Stomach (tissue), 8 donors: ENCODE measurements at regions not wholly inside any gene's neighbourhood (a gene's known extent, or its start where the extent isn't known, plus 50 kb on each side); places are given as distances from the start of the nearest gene placed in this dataset.

ENCODE experiments used
- DNase-seq, 2 donors: peaks; one replicate each; pipeline versions ENCODE4 v3.0.0 to v3.0.0-alpha.2; 2013 to 2019
- H3K27ac ChIP-seq, 5 donors: fragments of 200-600 bp in 4 of 5; sonication (generic) in 4 of 5; one replicate each; pipeline ENCODE4 v1.5.1; 2013 to 2019; ENCODE audit warnings: mild to moderate bottlenecking in 1 of 5, moderate library complexity in 1 of 5
- H3K27me3 ChIP-seq, 3 donors: fragments of 200-600 bp; sonication (generic); one replicate each; pipeline ENCODE4 v1.5.1; 2017 to 2019; ENCODE audit warnings: mixed run types in 1 of 3
- H3K36me3 ChIP-seq, 4 donors: fragments of 200-600 bp; sonication (generic); 1 replicate in 3 of 4; 2 replicates in 1 of 4; pipeline ENCODE4 v1.5.1; 2016 to 2019
- H3K4me1 ChIP-seq, 4 donors: fragments of 200-600 bp; sonication (generic); one replicate each; pipeline ENCODE4 v1.5.1; 2016 to 2019
- H3K4me3 ChIP-seq, 4 donors: fragments of 200-600 bp; sonication (generic) in 3 of 4; one replicate each; pipeline ENCODE4 v1.5.1; 2016 to 2019; ENCODE audit warnings: mild to moderate bottlenecking in 1 of 4
- H3K9me3 ChIP-seq, 4 donors: fragments of 200-600 bp; sonication (generic); one replicate each; pipeline ENCODE4 v1.5.1; 2016 to 2019
- EP300 ChIP-seq: sonication (generic); formaldehyde crosslinking; IDR thresholded peaks from one replicate; pipeline ENCODE4 v1.6.1; 2017; ENCODE audit warnings: antibody characterized with exemption
- POLR2A ChIP-seq, 4 donors: fragments of 450-650 bp; IDR thresholded peaks; one replicate each; pipeline ENCODE4 v1.6.1; 2016; ENCODE audit warnings: antibody characterized with exemption in 4 of 4, control low read depth in 2 of 4, mild to moderate bottlenecking in 1 of 4, moderate library complexity in 1 of 4
- POLR2AphosphoS5 ChIP-seq, 3 donors: sonication (generic); formaldehyde crosslinking; IDR thresholded peaks; one replicate each; pipeline ENCODE4 v1.6.1; 2016; ENCODE audit warnings: antibody characterized with exemption in 3 of 3
- WGBS, 5 donors: extraction: QIAGEN DNeasy Blood & Tissue Kit in 3 of 5; methylation state at CpG; one replicate each; pipeline versions ENCODE4 v1.1.5 to v1.1.7; 2013 to 2018; 5-methylcytosine and 5-hydroxymethylcytosine counted together
- intact Hi-C: fragments of 100-400 bp; cut with DNase I; formaldehyde crosslinking; loops from one replicate; pipeline ENCODE4 v1.15.1; 2023; ENCODE audit warnings: low total_unique reads
- TF ChIP-seq, protein P1 (sequence below), 7 experiments: fragments of 450-650 bp in 4 of 7; fragments of 200-600 bp in 3 of 7; sonication (generic) in 3 of 7; IDR thresholded peaks; one replicate each; pipeline ENCODE4 v1.5.1; 2016 to 2019; ENCODE audit warnings: antibody characterized with exemption in 7 of 7, control low read depth in 2 of 7, mild to moderate bottlenecking in 1 of 7
- donor health status: healthy with polysubstance abuse.
- donor health status: Bipolar disorder and iron deficiency.
- donor health status: healthy.

DNA sequence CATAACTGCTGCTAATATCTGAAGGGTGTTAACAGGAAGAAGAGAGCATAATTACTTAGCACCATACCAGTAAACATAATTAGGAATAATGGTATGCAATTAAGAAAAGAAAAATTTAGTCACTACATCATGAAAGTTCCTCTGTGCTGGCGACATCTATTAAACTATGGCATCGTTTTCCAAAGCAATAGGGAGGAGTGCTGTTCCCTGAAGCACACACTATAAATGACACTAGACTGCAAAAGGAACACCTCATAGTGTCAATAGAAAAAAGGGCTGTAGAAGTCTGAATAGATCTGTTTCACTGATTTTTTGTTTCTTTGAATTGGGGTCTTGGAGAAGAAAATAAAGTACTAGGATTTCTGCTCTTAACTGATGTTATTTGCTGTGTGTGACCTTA, 773.6 kb upstream of the B3GALT2 start:
- no peak overlapping the region for H3K27ac ChIP-seq
- no peaks in the 10 kb centered on the region for H3K4me1 ChIP-seq
- intact Hi-C loops: no loop called here
- H3K36me3 ChIP-seq: no peaks in the 10 kb centered on the region
- H3K9me3 ChIP-seq: no peaks in the 10 kb centered on the region
- no peak for DNase-seq
- H3K27me3 ChIP-seq: no peaks in the 10 kb centered on the region
- H3K4me3 ChIP-seq: no peak overlapping the region
- no peak for TF ChIP-seq POLR2AphosphoS5 (IDR thresholded peaks at IDR 0.05)
- TF ChIP-seq POLR2A (IDR thresholded peaks at IDR 0.05): no peak
- TF ChIP-seq, protein P1, sequence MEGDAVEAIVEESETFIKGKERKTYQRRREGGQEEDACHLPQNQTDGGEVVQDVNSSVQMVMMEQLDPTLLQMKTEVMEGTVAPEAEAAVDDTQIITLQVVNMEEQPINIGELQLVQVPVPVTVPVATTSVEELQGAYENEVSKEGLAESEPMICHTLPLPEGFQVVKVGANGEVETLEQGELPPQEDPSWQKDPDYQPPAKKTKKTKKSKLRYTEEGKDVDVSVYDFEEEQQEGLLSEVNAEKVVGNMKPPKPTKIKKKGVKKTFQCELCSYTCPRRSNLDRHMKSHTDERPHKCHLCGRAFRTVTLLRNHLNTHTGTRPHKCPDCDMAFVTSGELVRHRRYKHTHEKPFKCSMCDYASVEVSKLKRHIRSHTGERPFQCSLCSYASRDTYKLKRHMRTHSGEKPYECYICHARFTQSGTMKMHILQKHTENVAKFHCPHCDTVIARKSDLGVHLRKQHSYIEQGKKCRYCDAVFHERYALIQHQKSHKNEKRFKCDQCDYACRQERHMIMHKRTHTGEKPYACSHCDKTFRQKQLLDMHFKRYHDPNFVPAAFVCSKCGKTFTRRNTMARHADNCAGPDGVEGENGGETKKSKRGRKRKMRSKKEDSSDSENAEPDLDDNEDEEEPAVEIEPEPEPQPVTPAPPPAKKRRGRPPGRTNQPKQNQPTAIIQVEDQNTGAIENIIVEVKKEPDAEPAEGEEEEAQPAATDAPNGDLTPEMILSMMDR (IDR thresholded peaks at IDR 0.05): no peak
- no peak for TF ChIP-seq EP300
- WGBS, 5 donors: 74 to 92% (median 84%) methylated on average over 2 of the region's 2 CpGs

DNA sequence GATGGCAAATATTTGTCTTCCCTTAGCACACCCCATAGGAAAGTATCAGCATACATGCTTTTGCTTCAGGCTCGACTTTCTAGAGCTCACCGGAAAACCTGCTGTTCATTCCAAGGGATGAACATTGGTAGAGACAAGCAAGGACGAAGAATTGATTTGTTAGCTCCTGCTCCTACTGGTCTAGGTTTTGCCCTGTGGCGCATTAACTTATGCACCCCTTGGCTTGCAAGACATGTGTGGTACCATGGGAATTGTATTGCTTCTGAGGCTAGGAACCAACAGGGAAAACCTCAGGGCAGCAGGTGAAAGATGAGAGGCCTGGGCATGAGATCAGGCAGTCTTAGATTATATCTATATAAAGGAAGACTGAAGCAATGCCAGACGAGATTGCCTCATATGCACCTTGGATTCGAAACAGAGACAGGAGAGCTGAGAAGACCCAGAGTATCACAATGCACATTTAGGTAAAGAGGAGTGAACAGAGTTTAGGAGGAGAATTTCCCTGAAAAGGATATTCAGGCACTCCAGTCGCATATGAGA, 771.2 kb upstream of the B3GALT2 start:
- no peak overlapping the region for H3K4me3 ChIP-seq
- 67 to 88% (median 74%) methylated on average over 6 to 7 of the region's 7 CpGs for WGBS, 5 donors

DNA sequence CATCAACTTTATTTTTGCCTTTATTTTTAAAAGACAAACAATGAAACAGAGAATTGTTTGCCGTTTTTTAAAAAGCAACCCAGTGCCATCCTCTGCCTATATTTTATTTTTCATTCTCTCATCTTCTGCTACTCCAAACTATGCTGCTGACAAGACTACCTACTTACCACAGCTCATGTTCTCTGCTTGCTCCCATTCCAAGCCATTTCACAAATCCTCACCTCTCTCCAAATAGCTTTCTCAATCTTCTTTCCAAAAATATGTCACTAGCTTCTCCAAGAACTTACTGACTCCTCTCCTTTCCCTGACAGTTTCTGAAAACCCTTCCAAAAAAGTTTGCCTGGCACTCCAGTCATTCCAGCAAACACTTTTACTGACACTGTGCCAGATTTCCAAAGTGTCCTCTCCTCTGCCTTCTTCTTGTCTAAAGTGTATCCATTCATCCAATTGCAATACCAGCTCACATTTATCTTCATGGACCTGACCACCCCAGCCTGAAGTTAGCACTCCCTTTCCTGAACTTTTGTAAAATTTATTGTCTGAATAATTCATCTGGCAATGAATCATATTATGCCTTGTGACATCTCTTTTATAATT, 766.5 kb upstream of the B3GALT2 start:
- TF ChIP-seq POLR2A (IDR thresholded peaks at IDR 0.05) (no peak), EP300 (no peak), POLR2AphosphoS5 (IDR thresholded peaks at IDR 0.05) (no peak)
- TF ChIP-seq, protein P1 (IDR thresholded peaks at IDR 0.05): no peak
- DNase-seq: no peak
- Histone ChIP-seq H3K27me3 (no peaks in the 10 kb centered on the region), H3K27ac (no peak overlapping the region), H3K4me1 (no peaks in the 10 kb centered on the region), H3K9me3 (no peaks in the 10 kb centered on the region), H3K4me3 (no peak overlapping the region), H3K36me3 (no peaks in the 10 kb centered on the region)
- intact Hi-C loops: no loop called here
- WGBS, 5 donors: 76 to 94% (median 83%) methylated on average over 1 of the region's 1 CpG

More for the DNA sequence above, 771.2 kb upstream of the B3GALT2 start:
- no peaks in the 10 kb centered on the region for H3K9me3 ChIP-seq
- intact Hi-C loops: no loop called here
- no peaks in the 10 kb centered on the region for H3K27me3 ChIP-seq
- TF ChIP-seq EP300: no peak
- TF ChIP-seq POLR2AphosphoS5 (IDR thresholded peaks at IDR 0.05): no peak
- TF ChIP-seq POLR2A (IDR thresholded peaks at IDR 0.05): no peak
- TF ChIP-seq, protein P1 (IDR thresholded peaks at IDR 0.05): no peak
- no peaks in the 10 kb centered on the region for H3K4me1 ChIP-seq
- no peaks in the 10 kb centered on the region for H3K36me3 ChIP-seq
- no peak overlapping the region for H3K27ac ChIP-seq
- no peak for DNase-seq

DNA sequence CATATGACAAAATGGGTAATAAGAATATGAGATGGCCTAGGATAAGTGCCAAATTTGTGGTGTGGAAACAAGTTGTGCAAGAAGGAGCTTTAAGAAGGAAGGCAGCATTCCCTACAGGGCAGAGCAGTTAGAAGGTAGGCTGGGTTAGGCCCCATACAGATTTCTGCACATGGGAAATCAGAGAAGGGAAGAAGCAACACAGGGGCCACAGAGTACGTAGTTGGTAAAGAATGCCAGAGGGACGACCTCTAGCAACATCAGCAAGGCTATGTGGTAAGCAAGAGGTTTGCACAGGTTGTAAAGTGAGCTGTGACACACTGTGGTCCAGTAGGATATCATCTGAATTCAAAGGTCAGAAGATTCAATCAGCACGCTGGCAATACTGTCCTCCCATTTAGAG, 765.6 kb upstream of the B3GALT2 start:
- no peaks in the 10 kb centered on the region for H3K27me3 ChIP-seq
- no peaks in the 10 kb centered on the region for H3K9me3 ChIP-seq
- intact Hi-C loops: no loop called here
- H3K36me3 ChIP-seq: no peaks in the 10 kb centered on the region
- H3K27ac ChIP-seq: no peak overlapping the region
- 75 to 88% (median 87%) methylated on average over 3 of the region's 3 CpGs for WGBS, 5 donors
- no peaks in the 10 kb centered on the region for H3K4me1 ChIP-seq
- DNase-seq: no peak
- no peak overlapping the region for H3K4me3 ChIP-seq
- no peak for TF ChIP-seq POLR2A (IDR thresholded peaks at IDR 0.05)
- TF ChIP-seq POLR2AphosphoS5 (IDR thresholded peaks at IDR 0.05): no peak
- no peak for TF ChIP-seq EP300

DNA sequence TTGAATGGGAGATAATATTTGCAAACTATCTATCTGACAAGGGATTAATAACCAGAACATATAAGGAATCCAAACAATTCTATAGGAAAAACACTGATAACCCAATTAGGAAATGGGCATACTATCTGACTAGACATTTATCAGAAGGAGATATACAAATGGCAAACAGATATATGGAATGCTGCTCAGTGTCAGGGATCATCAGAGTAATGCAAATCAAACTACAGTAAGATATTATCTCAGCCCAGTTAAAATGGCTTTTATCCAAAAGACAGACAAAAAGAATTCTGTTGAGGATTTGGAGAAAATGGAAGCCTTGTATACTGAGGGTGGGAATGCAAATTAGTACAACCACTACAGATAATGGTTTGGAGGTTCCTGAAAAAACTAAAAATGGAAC, 758.0 kb upstream of the B3GALT2 start:
- TF ChIP-seq POLR2AphosphoS5 (IDR thresholded peaks at IDR 0.05): no peak
- no peak for TF ChIP-seq EP300
- TF ChIP-seq, protein P1 (IDR thresholded peaks at IDR 0.05): no peak
- no peak for TF ChIP-seq POLR2A (IDR thresholded peaks at IDR 0.05)
- no peaks in the 10 kb centered on the region for H3K9me3 ChIP-seq
- H3K4me3 ChIP-seq: no peak overlapping the region
- H3K36me3 ChIP-seq: no peaks in the 10 kb centered on the region
- intact Hi-C loops: no loop called here
- no peak for DNase-seq
- no peaks in the 10 kb centered on the region for H3K27me3 ChIP-seq
- H3K27ac ChIP-seq: no peak overlapping the region
- no peaks in the 10 kb centered on the region for H3K4me1 ChIP-seq
